ENCODE measurements at regions not wholly inside any gene's neighbourhood (a gene's known extent, or its start where the extent isn't known, plus 50 kb on each side); places are given as distances from the start of the nearest gene placed in this dataset.

DNA sequence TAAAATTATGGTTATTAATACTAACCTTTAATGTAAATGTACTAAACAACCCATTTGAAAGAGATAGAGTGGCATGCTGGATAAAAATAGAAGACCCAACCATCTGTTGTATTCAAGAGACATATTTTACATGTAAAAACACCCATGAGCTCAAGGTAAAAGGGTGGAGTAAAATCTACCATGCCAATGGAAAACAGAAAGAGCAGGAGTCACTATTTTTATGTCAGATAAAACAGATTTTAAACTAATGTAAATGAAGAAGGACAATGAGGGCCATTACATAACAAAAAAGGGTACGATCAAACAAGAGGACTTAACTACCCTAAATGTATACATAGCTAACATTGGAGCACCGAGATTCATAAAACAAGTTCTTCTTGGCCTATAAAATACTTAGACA, 66.3 kb downstream of the ITM2A start:
- no peak for DNase-seq (ENCODE audit: low read depth in 2 of 2)

DNA sequence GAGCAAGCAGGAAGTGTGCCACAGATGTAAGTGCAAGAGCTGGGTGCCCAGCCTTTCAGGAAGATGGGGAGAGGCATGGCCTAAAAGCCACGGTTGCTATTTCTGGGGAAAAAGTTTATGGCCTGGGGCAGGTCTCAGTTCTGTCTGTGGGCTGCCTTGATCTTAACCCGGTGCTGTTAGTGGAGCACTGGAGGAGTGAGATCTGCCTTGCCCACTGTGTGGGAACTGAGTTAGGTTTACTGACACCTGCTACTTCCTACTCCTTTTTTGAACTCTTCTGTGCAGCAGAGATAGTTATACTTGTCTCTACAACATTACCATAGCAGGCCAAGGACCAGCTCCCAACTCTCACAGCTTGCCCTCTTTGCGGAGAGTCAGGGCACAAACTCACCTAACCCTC, 76.5 kb downstream of the ITM2A start:
- no peak for DNase-seq (ENCODE audit: low read depth in 2 of 2)

DNA sequence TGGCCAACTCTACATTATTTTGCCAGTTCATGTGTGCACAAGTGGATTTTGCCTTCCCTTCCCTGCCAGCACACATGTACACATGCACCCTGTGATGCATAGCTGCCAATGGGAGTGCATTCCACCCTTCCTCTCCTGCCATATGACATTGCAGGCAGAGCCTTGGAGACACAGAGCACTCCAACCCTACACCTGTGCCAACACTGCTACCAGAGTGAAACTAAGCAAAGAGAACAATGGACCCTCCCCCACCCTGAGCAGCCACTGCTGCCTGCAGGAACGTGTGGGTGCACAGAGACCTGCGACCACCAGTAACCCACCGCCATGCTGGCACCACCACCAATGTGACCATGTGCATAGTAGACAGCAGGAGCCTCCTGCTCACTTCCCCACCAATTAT, 78.4 kb downstream of the ITM2A start:
- no peak for DNase-seq (ENCODE audit: low read depth in 2 of 2)

DNA sequence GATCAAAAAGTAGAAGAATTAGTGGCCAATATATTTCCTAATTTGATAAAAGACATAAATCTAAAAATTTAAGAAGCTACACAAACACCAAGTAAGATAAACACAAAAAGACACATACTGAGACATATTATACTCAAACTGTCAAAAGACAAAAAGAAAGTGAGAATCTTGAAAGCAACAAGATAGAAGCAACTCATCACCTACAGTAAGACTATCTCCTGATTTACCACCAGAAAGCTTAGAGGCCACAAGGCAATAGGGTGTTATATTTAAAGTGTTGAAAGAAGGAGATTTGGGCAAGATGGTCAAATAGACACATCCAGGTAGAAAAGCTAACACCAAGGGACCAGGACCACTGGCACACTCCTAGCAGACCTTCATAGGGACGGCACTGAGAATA, 79.4 kb downstream of the ITM2A start:
- DNase-seq (ENCODE audit: low read depth in 2 of 2), result no peak

DNA sequence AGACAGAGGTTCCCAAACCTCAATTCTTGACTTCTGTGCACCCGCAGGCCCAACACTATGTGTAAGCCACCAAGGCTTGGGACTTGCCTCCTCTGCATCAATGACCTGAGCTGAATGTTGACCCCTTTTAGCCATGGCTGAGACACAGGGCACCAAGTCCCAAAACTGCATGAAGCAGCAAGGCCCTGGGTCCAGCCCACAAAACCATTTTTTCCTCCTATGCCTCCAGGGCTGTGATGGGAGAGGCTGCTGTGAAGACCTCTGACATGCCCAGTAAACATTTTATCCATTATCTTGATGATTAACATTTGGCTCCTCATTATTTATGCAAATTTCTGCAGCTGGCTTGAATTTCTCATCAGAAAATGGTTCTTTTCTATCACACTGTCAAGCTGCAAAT, 85.4 kb downstream of the ITM2A start:
- DNase-seq (ENCODE audit: low read depth in 2 of 2), result no peak

DNA sequence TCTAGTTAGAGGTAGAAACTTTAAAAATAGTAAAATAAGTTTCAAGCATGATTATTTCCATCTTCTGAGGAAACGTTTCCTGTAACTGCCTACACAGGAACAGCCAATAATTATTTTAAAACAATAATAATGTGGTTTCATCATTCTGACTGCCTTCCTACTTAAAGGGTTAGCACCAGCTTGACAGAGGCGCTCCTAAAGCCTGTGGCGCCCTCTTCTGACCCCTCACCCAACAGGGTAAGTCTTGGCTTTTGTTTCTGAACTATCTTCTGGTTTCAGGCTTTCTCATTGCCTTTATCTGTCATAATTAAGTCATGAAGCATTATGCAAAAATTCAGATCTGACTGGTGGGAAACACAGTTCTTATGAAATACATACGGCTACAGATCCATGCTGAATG, 96.7 kb downstream of the ITM2A start:
- peak; percentile 13 to 18 for DNase-seq (ENCODE audit: low read depth in 2 of 2)

DNA sequence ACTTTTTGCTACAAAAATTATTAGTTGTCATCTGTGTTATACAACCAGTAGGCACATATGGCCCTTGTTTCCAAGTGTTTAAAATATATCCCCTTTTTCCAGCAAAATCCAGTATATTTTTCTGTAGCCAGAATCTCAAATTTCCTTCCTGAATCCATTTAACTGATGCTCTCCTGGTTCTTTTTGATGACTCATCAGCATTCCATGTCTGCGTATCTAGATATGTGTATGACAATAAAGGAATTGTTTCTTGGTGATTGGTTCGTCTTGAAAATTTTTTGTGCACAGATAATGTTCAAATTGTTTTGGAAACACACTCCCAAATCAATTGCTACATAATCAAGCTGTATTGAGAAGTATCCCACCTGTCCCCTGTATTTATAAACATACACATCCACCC, 98.3 kb downstream of the ITM2A start:
- no peak for DNase-seq (ENCODE audit: low read depth in 2 of 2)

DNA sequence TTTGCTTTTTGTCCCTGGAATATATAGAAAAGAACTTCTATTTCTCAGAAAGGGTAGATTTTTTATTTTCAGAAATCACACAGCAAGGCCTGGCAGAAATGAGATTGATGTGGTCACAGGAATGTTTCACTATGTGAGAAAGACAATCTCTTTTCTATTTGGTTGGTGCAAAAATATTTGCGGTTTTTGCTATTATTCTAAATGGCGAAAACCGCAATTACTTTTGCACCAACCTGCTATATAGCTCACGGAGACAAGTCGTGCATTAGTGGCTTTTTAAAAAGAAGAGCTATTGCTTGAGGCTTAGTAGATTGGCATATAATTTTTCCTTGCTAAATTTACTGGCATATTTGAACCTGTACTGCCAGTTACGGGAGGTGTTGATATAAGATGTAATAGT, 100.4 kb downstream of the ITM2A start:
- DNase-seq (ENCODE audit: low read depth in 2 of 2), result no peak

DNA sequence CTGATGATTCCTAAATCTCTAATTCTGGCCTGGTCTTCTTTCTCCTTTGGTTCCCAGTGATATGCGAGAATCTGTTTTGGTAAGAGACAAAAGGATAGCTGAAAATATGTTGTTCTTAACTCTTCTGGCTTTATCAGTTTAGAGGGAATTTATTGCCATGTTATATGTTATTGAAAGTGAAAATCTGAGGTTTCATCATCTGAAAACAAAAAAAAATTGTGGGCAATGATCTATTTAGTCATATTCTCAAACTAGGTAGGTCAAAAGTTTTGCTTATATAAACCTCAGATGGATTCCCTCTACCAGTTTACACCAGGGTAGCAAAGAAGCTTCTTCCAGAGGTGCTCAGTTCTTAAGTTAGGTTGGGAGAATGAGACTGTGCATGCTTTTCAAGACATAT, 103.6 kb downstream of the ITM2A start:
- no peak for DNase-seq (ENCODE audit: low read depth in 2 of 2)

DNA sequence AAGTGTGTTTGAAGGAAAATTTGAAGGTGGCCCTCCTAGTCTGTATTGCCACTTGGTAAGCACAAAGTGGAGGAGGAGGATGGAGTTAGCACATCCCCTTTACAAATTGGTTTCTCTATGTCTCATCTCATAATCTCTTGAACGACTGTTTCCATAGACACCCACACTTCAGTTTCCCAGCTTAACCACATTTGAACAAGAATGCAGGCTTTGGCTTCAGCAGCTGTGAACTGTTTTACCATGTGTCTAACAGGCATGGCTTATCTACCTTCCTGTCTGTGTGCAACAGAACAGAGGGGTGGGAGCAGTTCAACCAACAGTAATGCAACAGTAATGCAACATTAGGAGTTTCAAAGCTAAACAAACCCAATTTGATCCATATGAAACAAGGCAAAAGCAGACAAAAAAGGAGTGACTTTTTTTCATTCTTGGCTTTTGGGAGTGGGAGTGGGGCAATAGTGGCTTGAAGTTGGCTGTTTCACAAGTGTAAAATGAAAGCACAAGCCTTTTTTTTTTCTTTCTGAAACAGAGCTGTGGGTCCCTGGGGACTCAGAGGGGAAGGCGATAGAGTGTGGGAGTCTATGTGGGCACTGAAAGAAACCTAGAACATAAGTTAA, 108.0 kb downstream of the ITM2A start:
- no peak for DNase-seq (ENCODE audit: low read depth in 2 of 2)

DNA sequence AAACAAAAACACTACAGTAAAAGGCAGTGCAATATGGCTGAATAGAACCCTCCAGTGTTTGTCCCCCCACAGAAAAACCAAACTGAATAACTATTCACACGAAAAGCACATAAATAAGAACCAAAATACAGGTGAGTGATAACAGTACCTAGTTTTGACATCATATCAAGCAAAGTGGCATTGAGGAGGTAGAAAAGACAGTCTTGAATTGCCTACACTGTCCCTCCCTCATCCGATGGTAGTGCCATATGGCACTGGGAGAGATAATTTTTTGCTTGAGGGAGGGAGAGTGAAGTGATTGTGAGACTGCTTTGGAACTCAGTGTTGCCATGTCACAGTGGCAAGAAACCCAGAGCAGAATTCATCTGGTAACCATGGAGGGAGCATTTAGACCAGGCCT, 99.2 kb downstream of the GPR174 start:
- no peak for DNase-seq (ENCODE audit: low read depth in 2 of 2)

DNA sequence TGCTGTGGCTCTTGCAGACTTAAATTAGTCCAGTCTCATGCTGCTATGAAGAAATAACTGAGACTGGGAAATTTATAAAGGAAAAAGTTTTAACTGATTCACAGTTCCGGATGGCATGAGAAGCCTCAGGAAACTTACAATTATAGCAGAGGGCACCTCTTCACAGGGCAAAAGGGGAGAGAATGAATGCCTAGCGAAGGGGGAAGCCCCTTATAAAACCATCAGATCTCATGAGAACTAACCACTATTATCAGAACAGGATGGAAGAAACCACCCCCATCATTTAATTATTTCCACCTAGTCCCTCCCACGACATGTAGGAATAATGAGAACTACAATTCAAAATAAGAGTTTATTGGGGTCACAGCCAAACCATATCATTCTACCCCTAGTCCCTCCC, 91.4 kb downstream of the GPR174 start:
- no peak for DNase-seq (ENCODE audit: low read depth in 2 of 2)

DNA sequence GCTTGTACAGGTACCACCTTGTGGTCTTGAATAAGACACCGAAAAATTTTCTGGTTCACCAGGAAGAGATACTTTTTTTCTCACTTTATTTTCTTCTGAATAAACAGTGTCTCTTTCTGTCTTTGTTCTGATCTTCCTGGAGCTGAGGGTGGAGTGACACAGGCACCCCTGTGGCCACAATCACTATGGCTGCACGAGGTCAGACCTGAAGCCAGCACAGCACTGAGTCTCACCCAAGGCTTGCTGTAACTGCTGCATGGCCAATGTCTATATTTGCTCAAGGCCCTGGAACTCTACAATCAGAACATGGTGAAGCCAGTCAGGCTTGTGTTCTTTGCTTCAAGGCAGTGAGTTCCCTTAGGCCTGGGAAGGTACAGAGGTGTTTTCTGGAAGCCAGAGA, 87.2 kb downstream of the GPR174 start:
- DNase-seq (ENCODE audit: low read depth in 2 of 2), result no peak
